Spleen (tissue), 7 donors: ENCODE measurements at regions not wholly inside any gene's neighbourhood (a gene's known extent, or its start where the extent isn't known, plus 50 kb on each side); places are given as distances from the start of the nearest gene placed in this dataset.

Source experiments
- POLR2A ChIP-seq, 3 donors: fragments of 450-650 bp; IDR thresholded peaks; one replicate each; pipeline ENCODE4 v1.5.1; 2017; ENCODE audit warnings: antibody characterized with exemption in 3 of 3, mild to moderate bottlenecking in 1 of 3
- TF ChIP-seq, protein P1 (sequence below), 11 experiments: fragments of 200-600 bp in 7 of 11; fragments of 450-650 bp in 4 of 11; sonication (generic) in 4 of 11; IDR thresholded peaks in 8 of 11; conservative IDR thresholded peaks in 3 of 11; 1 replicate in 7 of 11; 2 replicates in 4 of 11; pipeline versions ENCODE4 v1.4.0 to v1.8.0; 2016 to 2021; ENCODE audit warnings: antibody characterized with exemption in 11 of 11, inconsistent platforms in 4 of 11, mild to moderate bottlenecking in 1 of 11
- donor health status: DM: no; HTN: no; CAD: no; lungs with moderate emphysema.
- donor health status: DM: no; HTN: no; CAD: no.
- donor health status: DM: no; HTN: no; CAD: no.

DNA sequence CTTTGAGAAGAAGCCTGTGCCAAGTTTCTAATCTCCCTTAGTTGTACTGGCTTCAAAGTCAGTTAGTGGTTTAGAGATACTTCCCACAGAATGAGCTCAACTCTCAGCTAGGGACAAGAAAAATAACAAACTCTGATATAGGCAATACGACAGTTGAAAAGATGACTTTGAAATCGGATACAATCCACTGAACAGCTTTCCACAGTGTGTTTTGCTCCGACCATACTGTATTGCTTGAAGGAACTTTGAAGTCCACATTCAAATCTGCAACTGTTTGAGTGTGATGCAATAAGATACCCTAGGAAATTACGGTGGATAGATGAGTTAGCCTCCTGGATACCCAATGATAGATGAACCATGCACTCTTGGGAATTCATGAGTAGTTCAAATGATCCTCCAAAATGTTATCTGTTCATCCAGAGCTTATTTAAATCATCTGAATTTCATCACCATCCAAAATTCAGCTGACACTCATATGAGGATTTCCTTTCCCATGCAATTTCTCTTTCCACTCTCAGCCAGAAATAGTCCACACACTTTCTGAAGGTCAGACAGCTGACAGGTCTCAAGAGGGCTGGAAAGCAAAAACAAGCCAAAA, 443.8 kb downstream of the HAO1 start:
- TF ChIP-seq, protein P1, sequence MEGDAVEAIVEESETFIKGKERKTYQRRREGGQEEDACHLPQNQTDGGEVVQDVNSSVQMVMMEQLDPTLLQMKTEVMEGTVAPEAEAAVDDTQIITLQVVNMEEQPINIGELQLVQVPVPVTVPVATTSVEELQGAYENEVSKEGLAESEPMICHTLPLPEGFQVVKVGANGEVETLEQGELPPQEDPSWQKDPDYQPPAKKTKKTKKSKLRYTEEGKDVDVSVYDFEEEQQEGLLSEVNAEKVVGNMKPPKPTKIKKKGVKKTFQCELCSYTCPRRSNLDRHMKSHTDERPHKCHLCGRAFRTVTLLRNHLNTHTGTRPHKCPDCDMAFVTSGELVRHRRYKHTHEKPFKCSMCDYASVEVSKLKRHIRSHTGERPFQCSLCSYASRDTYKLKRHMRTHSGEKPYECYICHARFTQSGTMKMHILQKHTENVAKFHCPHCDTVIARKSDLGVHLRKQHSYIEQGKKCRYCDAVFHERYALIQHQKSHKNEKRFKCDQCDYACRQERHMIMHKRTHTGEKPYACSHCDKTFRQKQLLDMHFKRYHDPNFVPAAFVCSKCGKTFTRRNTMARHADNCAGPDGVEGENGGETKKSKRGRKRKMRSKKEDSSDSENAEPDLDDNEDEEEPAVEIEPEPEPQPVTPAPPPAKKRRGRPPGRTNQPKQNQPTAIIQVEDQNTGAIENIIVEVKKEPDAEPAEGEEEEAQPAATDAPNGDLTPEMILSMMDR (IDR thresholded peaks at IDR 0.05 in 8 of 11, conservative IDR thresholded peaks at IDR 0.05 in 3 of 11), result no peak
- TF ChIP-seq POLR2A (IDR thresholded peaks at IDR 0.05), result no peak
